NB4 (cell line): ENCODE measurements at regions not wholly inside any gene's neighbourhood (a gene's known extent, or its start where the extent isn't known, plus 50 kb on each side); places are given as distances from the start of the nearest gene placed in this dataset.

Source experiments
- DNase-seq: peaks from one replicate; pipeline ENCODE4 v3.0.0; 2010; ENCODE audit warnings: low read depth
- H3K4me3 ChIP-seq: one replicate; pipeline ENCODE4 v1.5.1; 2011; ENCODE audit warnings: mild to moderate bottlenecking, low read depth, low read length, moderate library complexity
- CTCF ChIP-seq: IDR thresholded peaks from one replicate; pipeline ENCODE4 v1.5.1; 2012; ENCODE audit warnings: low read depth, low read length
- MAX ChIP-seq: IDR thresholded peaks from 2 replicates; pipeline ENCODE4 v1.6.1; 2011; ENCODE audit warnings: low read depth, low read length
- MYC ChIP-seq: IDR thresholded peaks from 2 replicates; pipeline ENCODE4 v1.6.1; 2011; ENCODE audit warnings: low read depth, low read length
- POLR2A ChIP-seq: IDR thresholded peaks from 2 replicates; pipeline ENCODE4 v1.6.1; 2011; ENCODE audit warnings: mild to moderate bottlenecking; ENCODE audit not compliant: insufficient read length; ENCODE audit errors: extremely low read depth

GRCh38 chr9:107218829-107219485 is 64.1 kb upstream of the RAD23B start:
- TF ChIP-seq POLR2A (no peak), CTCF (no peak)
- no peak for DNase-seq
- no peak overlapping the region for H3K4me3 ChIP-seq

GRCh38 chr9:107219486-107220077 is 63.5 kb upstream of the RAD23B start:
- no peak overlapping the region for H3K4me3 ChIP-seq
- TF ChIP-seq MYC: no peak
- DNase-seq: no peak

- no peak overlapping the region for H3K4me3 ChIP-seq
- DNase-seq: no peak
- TF ChIP-seq MYC: no peak
- TF ChIP-seq CTCF: no peak
- no peak for TF ChIP-seq POLR2A
- no peak for TF ChIP-seq MAX
These were observed 61.8 kb upstream of the RAD23B start for GRCh38 chr9:107221321-107221720.

- no peak overlapping the region for H3K4me3 ChIP-seq
- no peak for DNase-seq
- TF ChIP-seq POLR2A (no peak), CTCF (no peak), MAX (no peak), MYC (no peak)
These were observed 61.0 kb upstream of the RAD23B start for GRCh38 chr9:107222020-107222522.

GRCh38 chr9:107223381-107223780 is 59.7 kb upstream of the RAD23B start:
- DNase-seq: no peak
- H3K4me3 ChIP-seq: no peak overlapping the region
- no peak for TF ChIP-seq MYC
- no peak for TF ChIP-seq CTCF
- TF ChIP-seq POLR2A: no peak
- no peak for TF ChIP-seq MAX

- TF ChIP-seq MAX: no peak
- no peak for DNase-seq
- no peak overlapping the region for H3K4me3 ChIP-seq
These were observed 58.8 kb upstream of the RAD23B start for GRCh38 chr9:107224252-107224651.

- DNase-seq: peak; percentile 22
- TF ChIP-seq POLR2A (no peak), CTCF (no peak), MYC (no peak), MAX (no peak)
- H3K4me3 ChIP-seq: no peak overlapping the region
These were observed 56.7 kb upstream of the RAD23B start for GRCh38 chr9:107226421-107226820.
